GM19351 (cell line): ENCODE measurements at regions not wholly inside any gene's neighbourhood (a gene's known extent, or its start where the extent isn't known, plus 50 kb on each side); places are given as distances from the start of the nearest gene placed in this dataset.
"Not testable (repeated sequence)": the region's sequence is repeated elsewhere in the genome, so short reads cannot be mapped to it uniquely, and the experiment has no call there.

Experiments
- ATAC-seq: cut with Tn5 transposase; IDR thresholded peaks from one replicate; pipeline ENCODE4 v1.9.1; 2021; ENCODE audit warnings: mild to moderate bottlenecking, moderate library complexity; ENCODE audit not compliant: unreplicated experiment

DNA sequence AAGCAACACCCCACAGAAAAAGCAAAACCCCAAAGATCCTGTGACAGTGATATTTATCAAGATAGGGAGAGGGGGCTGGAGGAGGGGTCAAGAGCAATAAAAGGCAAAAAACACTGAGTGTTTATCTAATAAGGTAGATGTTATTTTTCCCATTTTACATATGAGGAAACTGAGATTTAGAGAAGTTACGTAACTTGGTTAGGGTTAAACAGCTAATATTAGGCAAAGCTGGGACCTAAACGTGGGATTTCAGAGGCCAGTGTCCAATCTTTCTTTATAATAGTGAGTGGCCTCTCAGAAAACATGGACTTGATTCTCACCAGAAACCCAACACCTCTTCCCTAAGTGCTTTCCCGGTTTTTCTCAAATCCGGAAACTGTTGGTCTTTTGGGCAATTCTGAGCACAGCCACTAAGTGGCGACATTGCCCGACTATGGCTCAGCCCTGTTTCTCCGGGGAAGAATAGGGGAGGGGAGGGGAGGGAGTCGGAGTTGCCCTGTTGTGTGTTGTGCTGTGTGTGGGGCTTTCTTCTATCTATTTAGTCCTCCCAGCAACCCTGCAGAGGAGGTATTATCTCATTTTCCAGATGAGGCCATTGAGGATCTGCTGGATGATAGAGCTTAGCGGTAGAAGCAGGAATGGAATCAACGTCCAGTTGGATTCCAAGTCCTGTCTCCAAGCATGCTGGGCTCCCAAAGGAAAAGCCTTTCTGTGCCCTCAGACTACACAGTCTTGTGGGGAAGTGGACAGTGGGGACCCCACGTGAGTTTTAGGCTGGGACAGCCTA is 58.7 kb upstream of the ETV3 start:
- not testable (repeated sequence) for ATAC-seq

- no peak for ATAC-seq
Measured at GRCh38 chr1:157196245-157196543, 58.0 kb upstream of the ETV3 start.

GRCh38 chr1:157195521-157196244 is 57.5 kb upstream of the ETV3 start:
- ATAC-seq, result no peak

- no peak for ATAC-seq
Measured at GRCh38 chr1:157194731-157195520, 56.7 kb upstream of the ETV3 start.

DNA sequence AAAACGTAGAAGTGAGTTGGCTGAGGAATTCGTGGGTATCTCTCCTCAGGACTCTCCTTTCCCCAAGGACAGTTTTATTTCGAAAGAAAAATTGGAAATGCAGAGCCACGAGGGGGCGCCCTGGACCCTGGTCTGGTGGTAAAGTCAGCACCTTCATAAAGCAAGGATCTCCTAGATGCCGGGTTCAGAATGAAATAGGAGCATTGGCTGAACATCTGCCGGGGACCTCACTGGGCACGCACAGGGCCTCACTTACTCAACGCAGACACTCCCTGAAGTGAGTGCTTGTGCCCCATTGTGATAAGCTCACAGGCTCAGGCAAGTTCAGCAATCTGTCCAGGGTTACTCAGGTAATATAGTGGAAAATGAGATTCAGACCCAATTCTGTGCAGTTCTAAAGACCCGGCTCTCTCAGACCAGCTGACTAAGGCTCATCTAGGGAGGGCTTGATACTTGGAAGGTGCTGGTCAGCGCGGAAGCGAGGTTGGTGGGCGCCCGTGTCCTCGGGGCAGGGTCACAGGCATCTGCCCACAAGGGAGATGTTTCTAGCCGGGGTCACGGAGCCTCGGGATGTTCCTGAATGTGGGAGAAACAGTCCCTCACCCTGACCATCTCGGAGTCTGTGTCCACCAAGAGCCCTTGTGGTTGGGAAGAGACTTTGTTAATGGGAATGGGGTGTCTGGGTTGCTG is 55.7 kb upstream of the ETV3 start:
- ATAC-seq, result no peak

DNA sequence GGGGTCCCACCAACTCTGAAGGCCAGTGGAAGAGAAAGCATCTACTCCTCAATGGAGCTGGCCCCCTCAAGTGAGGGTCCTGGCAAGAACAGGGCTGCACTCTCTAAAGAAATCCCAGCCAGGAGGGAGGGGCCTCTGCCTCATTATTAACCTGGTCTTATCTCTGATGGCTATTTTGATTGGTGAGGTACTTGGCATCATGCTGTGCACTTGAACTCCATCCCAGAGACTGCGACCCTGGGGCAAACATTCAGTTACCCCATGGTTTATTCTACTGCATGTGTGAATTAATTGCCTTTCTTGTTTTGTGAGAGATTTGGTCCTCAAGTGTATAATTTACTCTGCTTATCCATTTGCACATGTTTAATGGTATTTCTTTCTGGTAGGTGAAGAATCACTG is 55.0 kb upstream of the ETV3 start:
- ATAC-seq, result no peak

DNA sequence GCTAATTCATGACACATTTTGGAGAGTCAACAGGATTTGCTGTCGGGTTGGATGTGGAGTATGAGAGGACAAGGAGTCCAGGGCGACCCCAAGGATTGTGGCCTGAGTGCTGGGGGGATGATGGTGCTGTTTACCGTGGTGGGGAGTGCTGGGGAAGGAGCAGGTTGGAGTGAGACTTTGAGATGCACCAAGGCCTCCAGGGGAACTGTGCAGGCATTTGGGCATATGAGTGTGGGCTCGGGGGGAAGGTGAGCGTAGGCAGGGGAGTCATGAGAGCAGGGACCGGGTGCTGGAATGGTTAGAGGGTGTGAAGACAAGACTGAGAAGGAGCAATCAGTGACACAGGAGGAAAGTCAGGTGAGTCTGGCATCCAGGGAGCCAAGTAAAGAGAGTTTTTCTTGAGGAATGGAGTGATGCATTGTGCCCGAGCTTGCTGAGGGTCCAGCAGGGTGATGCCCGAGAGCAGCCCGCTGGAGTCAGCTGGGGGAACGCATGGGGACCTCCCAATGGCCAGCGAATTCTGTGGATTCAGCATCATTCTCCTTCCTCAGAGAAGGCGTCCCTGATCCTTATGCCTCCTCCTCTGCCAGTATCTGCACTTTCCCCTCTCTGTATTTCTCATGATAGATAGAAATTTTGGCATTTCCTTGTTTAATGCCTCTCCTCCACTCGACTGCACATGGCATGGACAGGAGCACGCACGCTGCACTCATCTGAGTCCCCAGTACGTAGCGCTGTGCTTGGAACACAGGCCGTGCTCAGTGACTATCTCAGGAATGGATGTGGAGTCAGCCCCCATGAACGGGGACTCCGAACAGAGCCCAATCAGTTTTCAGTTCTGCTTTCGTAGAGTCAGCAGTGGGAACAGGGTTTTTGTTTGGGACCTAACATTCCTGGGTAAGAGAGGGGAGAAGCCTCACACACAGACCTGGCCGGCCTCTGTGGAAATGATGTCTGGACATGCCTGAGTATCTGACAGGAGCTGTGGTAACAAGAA is 52.1 kb upstream of the ETV3 start:
- no peak for ATAC-seq

DNA sequence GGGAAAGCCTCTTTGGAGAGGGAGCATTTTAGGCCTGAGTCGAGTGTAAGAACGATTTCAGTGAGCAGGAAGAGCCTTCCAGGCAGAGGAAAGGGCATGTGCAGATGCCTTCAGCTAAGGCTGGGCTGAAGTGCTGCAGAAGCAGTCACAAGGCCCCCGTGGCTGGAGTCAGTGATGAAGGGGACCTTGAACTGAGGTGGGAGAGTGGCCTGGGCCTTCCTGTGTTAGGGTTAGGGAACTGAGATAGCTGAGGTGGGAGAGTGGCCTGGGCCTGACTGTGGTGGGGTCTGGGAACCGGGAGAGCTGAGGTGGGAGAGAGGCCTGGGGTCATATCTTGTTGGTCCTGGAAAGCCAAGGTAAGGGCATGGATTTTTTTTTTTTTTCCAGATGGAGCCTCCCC is 50.9 kb upstream of the ETV3 start:
- no peak for ATAC-seq
